PC-3 (cell line): ENCODE measurements at regions not wholly inside any gene's neighbourhood (a gene's known extent, or its start where the extent isn't known, plus 50 kb on each side); places are given as distances from the start of the nearest gene placed in this dataset.

Experiments used
- ATAC-seq: fragments of 200-7000 bp; cut with Tn5 transposase; 2 replicates; pipeline ENCODE4 v1.9.1; 2020; ENCODE audit warnings: mild to moderate bottlenecking, moderate library complexity
- BruUV-seq: library from RNA; stranded (reverse); fragments of 400-500 nt; replicated peaks from 2 replicates; lab custom pipeline; 2021; lab: Mats Ljungman, UMichigan
- CTCF ChIA-PET: fragments of 300-600 bp; sonication (Branson Sonifier 250); formaldehyde crosslinking; loops from one replicate; lab custom pipeline; 2022; ENCODE audit warnings: antibody characterized with exemption; lab: Charles Lee
- POLR2A ChIA-PET: fragments of 300-600 bp; sonication (Branson Sonifier 250); formaldehyde crosslinking; loops from one replicate; lab custom pipeline; 2022; ENCODE audit warnings: antibody characterized with exemption; ENCODE audit not compliant: unreplicated experiment; lab: Charles Lee
- DNase-seq: peaks from one replicate; pipeline ENCODE4 v3.0.0-alpha.2; 2015
- H2AFZ ChIP-seq: fragments of 300-600 bp; sonication (generic); 2 replicates; pipeline ENCODE4 v1.6.0; 2016; ENCODE audit warnings: antibody characterized with exemption, low read length
- H3F3A ChIP-seq: fragments of 300-600 bp; sonication (generic); one replicate; pipeline ENCODE4 v1.6.0; 2017; ENCODE audit warnings: antibody characterized with exemption, low read length, control low read depth, mild to moderate bottlenecking; ENCODE audit not compliant: unreplicated experiment
- H3K27ac ChIP-seq: fragments of 300-600 bp; sonication (generic); 2 replicates; pipeline ENCODE4 v1.5.1; 2016; ENCODE audit warnings: mild to moderate bottlenecking, low read length
- H3K27me3 ChIP-seq: fragments of 300-600 bp; sonication (generic); 2 replicates; pipeline ENCODE4 v1.6.1; 2016; ENCODE audit warnings: low read length, mixed read lengths
- H3K36me3 ChIP-seq: fragments of 300-600 bp; sonication (generic); 2 replicates; pipeline ENCODE4 v1.6.1; 2016; ENCODE audit warnings: low read depth, mixed run types, low read length, mixed read lengths
- H3K4me1 ChIP-seq: fragments of 300-600 bp; sonication (generic); 2 replicates; pipeline ENCODE4 v1.5.1; 2016; ENCODE audit warnings: low read length; ENCODE audit not compliant: insufficient read depth
- H3K4me2 ChIP-seq: fragments of 300-600 bp; sonication (generic); 2 replicates; pipeline ENCODE4 v1.6.0; 2016; ENCODE audit warnings: low read length
- H3K4me3 ChIP-seq: fragments of 300-600 bp; sonication (generic); 2 replicates; pipeline ENCODE4 v1.5.1; 2016; ENCODE audit warnings: mild to moderate bottlenecking, low read length, mixed read lengths
- H3K79me2 ChIP-seq: fragments of 300-600 bp; sonication (generic); 2 replicates; pipeline ENCODE4 v1.6.1; 2017; ENCODE audit warnings: low read length, mixed read lengths
- H3K9ac ChIP-seq: fragments of 300-600 bp; sonication (generic); 2 replicates; pipeline ENCODE4 v1.6.0; 2016; ENCODE audit warnings: mild to moderate bottlenecking, low read length
- H3K9me2 ChIP-seq: fragments of 300-600 bp; sonication (generic); replicated peaks from 2 replicates; pipeline ENCODE4 v1.6.1; 2016; ENCODE audit warnings: mixed run types, low read length, mixed read lengths
- H3K9me3 ChIP-seq: fragments of 300-600 bp; sonication (generic); 2 replicates; pipeline ENCODE4 v1.6.1; 2016; ENCODE audit warnings: low read length, mixed read lengths
- H4K20me1 ChIP-seq: fragments of 300-600 bp; sonication (generic); 2 replicates; pipeline ENCODE4 v1.6.1; 2016; ENCODE audit warnings: low read length, mixed read lengths
- EZH2 ChIP-seq: fragments of 300-600 bp; sonication (generic); IDR thresholded peaks from one replicate; pipeline ENCODE4 v1.6.1; 2017; ENCODE audit warnings: antibody characterized with exemption, mild to moderate bottlenecking, low read length; ENCODE audit not compliant: unreplicated experiment
- EZH2phosphoT487 ChIP-seq: fragments of 300-600 bp; sonication (generic); IDR thresholded peaks from 2 replicates; pipeline ENCODE4 v1.6.1; 2018; ENCODE audit warnings: mild to moderate bottlenecking, antibody characterized with exemption, low read length, borderline replicate concordance
- intact Hi-C: fragments of 100-400 bp; cut with micrococcal nuclease; formaldehyde crosslinking; loops from 2 replicates; pipeline ENCODE4 v1.9.0; 2023
- TF ChIP-seq, protein P1 (sequence below): fragments of 300-600 bp; sonication (generic); conservative IDR thresholded peaks from 2 replicates; pipeline ENCODE4 v1.5.1; 2017; ENCODE audit warnings: antibody characterized with exemption, low read depth, mild to moderate bottlenecking, low read length

DNA sequence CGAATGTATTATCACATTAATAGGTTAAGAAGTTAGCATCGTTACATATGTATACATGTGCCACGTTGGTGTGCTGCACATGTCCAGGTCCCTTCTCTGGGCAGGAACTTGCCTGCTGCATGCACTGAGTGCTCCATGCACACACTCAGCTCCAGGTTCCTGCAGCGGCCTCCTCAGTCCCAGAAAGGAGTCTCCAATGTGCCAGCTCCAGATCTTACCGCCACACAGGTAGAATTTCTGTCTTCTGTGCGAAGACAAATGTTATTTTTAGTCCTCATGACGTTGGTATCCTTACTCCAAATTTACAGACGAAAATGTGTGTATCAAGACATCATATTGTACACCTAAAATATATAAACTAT lies 127.1 kb downstream of the GALR1 start:
- no peaks in the 10 kb centered on the region for H3K9me3 ChIP-seq
- no peak overlapping the region for H2AFZ ChIP-seq
- TF ChIP-seq EZH2phosphoT487 = no peak
- TF ChIP-seq, protein P1, sequence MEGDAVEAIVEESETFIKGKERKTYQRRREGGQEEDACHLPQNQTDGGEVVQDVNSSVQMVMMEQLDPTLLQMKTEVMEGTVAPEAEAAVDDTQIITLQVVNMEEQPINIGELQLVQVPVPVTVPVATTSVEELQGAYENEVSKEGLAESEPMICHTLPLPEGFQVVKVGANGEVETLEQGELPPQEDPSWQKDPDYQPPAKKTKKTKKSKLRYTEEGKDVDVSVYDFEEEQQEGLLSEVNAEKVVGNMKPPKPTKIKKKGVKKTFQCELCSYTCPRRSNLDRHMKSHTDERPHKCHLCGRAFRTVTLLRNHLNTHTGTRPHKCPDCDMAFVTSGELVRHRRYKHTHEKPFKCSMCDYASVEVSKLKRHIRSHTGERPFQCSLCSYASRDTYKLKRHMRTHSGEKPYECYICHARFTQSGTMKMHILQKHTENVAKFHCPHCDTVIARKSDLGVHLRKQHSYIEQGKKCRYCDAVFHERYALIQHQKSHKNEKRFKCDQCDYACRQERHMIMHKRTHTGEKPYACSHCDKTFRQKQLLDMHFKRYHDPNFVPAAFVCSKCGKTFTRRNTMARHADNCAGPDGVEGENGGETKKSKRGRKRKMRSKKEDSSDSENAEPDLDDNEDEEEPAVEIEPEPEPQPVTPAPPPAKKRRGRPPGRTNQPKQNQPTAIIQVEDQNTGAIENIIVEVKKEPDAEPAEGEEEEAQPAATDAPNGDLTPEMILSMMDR = no peak
- TF ChIP-seq EZH2 = no peak
- no peak for ATAC-seq
- no peaks in the 10 kb centered on the region for H3F3A ChIP-seq
- POLR2A ChIA-PET = no interaction called here
- peaks cover 14% of the 10 kb centered on the region; the same call in 1 of the 2 replicates for H3K27me3 ChIP-seq
- H3K4me3 ChIP-seq = no peak overlapping the region
- H3K4me2 ChIP-seq = no peak overlapping the region
- BruUV-seq = no TSS peak
- intact Hi-C loops = no loop called here
- CTCF ChIA-PET = no interaction called here
- no peak overlapping the region for H3K9ac ChIP-seq
- H3K4me1 ChIP-seq = no peaks in the 10 kb centered on the region
- H3K79me2 ChIP-seq = no peaks in the 10 kb centered on the region
- H3K36me3 ChIP-seq = no peaks in the 10 kb centered on the region
- no peaks in the 10 kb centered on the region for H4K20me1 ChIP-seq
- no peak overlapping the region for H3K27ac ChIP-seq
- DNase-seq = no peak
- no peaks in the 10 kb centered on the region for H3K9me2 ChIP-seq

- no peaks in the 10 kb centered on the region for H4K20me1 ChIP-seq
- no peak for ATAC-seq
- H2AFZ ChIP-seq = no peak overlapping the region
- intact Hi-C loops = no loop called here
- no peak overlapping the region for H3K4me3 ChIP-seq
- DNase-seq = no peak
- no peaks in the 10 kb centered on the region for H3K9me3 ChIP-seq
- no TSS peak for BruUV-seq
- no peak overlapping the region for H3K9ac ChIP-seq
- no peaks in the 10 kb centered on the region for H3K9me2 ChIP-seq
- ChIA-PET CTCF (no interaction called here), POLR2A (no interaction called here)
- peaks cover 14% of the 10 kb centered on the region; the same call in 1 of the 2 replicates for H3K27me3 ChIP-seq
- H3K79me2 ChIP-seq = no peaks in the 10 kb centered on the region
- H3K36me3 ChIP-seq = no peaks in the 10 kb centered on the region
- H3K4me2 ChIP-seq = no peak overlapping the region
- no peaks in the 10 kb centered on the region for H3K4me1 ChIP-seq
- no peak overlapping the region for H3K27ac ChIP-seq
- no peaks in the 10 kb centered on the region for H3F3A ChIP-seq
- TF ChIP-seq EZH2 (no peak), EZH2phosphoT487 (no peak)
- TF ChIP-seq, protein P1 = no peak
Measured at GRCh38 chr18:77377813-77378212, 128.2 kb downstream of the GALR1 start.

GRCh38 chr18:77379976-77380509 lies 130.4 kb downstream of the GALR1 start:
- POLR2A ChIA-PET = no interaction called here
- intact Hi-C loops = no loop called here
- no peaks in the 10 kb centered on the region for H3K79me2 ChIP-seq
- H3F3A ChIP-seq = no peaks in the 10 kb centered on the region
- H2AFZ ChIP-seq = no peak overlapping the region
- ATAC-seq = no peak
- no peak overlapping the region for H3K4me3 ChIP-seq
- no peak for DNase-seq
- H3K36me3 ChIP-seq = no peaks in the 10 kb centered on the region
- no peaks in the 10 kb centered on the region for H3K4me1 ChIP-seq
- no peaks in the 10 kb centered on the region for H3K9me2 ChIP-seq
- no peaks in the 10 kb centered on the region for H4K20me1 ChIP-seq
- BruUV-seq = no TSS peak
- H3K27me3 ChIP-seq = peaks cover 18% of the 10 kb centered on the region; the same call in 1 of the 2 replicates
- no peak overlapping the region for H3K4me2 ChIP-seq
- H3K9me3 ChIP-seq = no peaks in the 10 kb centered on the region
- TF ChIP-seq EZH2phosphoT487 (no peak), EZH2 (no peak)
- TF ChIP-seq, protein P1 = no peak
- no peak overlapping the region for H3K9ac ChIP-seq
- CTCF ChIA-PET = no interaction called here
- H3K27ac ChIP-seq = no peak overlapping the region
